SK-N-MC (cell line): ENCODE measurements at regions not wholly inside any gene's neighbourhood (a gene's known extent, or its start where the extent isn't known, plus 50 kb on each side); places are given as distances from the start of the nearest gene placed in this dataset.

Source experiments
- EZH2 ChIP-seq: fragments of 200-600 bp; sonication (generic); IDR thresholded peaks from one replicate; pipeline ENCODE4 v1.6.1; 2017; ENCODE audit warnings: antibody characterized with exemption
- FOXP2 ChIP-seq: optimal IDR thresholded peaks from 2 replicates; pipeline ENCODE3; 2011; ENCODE audit warnings: mild to moderate bottlenecking, moderate library complexity; ENCODE audit not compliant: insufficient read depth; ENCODE audit errors: extremely low read length, control extremely low read depth
- POLR2AphosphoS5 ChIP-seq: IDR thresholded peaks from 2 replicates; pipeline ENCODE4 v1.6.1; 2012; ENCODE audit warnings: mild to moderate bottlenecking, low read depth, low read length, borderline replicate concordance

GRCh38 chr2:8054070-8054469 is 627.8 kb upstream of the ID2 start:
- TF ChIP-seq EZH2 (no peak), POLR2AphosphoS5 (no peak), FOXP2 (no peak)
